ENCODE measurements at regions not wholly inside any gene's neighbourhood (a gene's known extent, or its start where the extent isn't known, plus 50 kb on each side); places are given as distances from the start of the nearest gene placed in this dataset.

GRCh38 chr4:106497271-106497670, 128.7 kb upstream of the GIMD1 start:
- Histone ChIP-seq H3K27me3 (no peaks in the 10 kb centered on the region), H3K9me3 (no peaks in the 10 kb centered on the region), H3K36me3 (no peaks in the 10 kb centered on the region), H3K4me3 (no peak overlapping the region), H3K27ac (no peak overlapping the region), H3K4me1 (no peaks in the 10 kb centered on the region)
- 42% methylated on average over 3 of the region's 3 CpGs for WGBS
- TF ChIP-seq POLR2AphosphoS5 (IDR thresholded peaks at IDR 0.05), result no peak
- no peak for TF ChIP-seq POLR2A (IDR thresholded peaks at IDR 0.05)
- no peak for TF ChIP-seq EP300 (IDR thresholded peaks at IDR 0.05)
- TF ChIP-seq CTCF (IDR thresholded peaks at IDR 0.05), result no peak
- no peak for DNase-seq (ENCODE audit: low spot score in 2 of 2)

GRCh38 chr4:106496061-106496460, 127.5 kb upstream of the GIMD1 start:
- no peak overlapping the region for H3K27ac ChIP-seq
- no peak for TF ChIP-seq EP300 (IDR thresholded peaks at IDR 0.05)
- TF ChIP-seq POLR2A (IDR thresholded peaks at IDR 0.05), result no peak
- TF ChIP-seq CTCF (IDR thresholded peaks at IDR 0.05), result no peak
- TF ChIP-seq POLR2AphosphoS5 (IDR thresholded peaks at IDR 0.05), result no peak
- H3K36me3 ChIP-seq, result no peaks in the 10 kb centered on the region
- no peak overlapping the region for H3K4me3 ChIP-seq
- H3K4me1 ChIP-seq, result no peaks in the 10 kb centered on the region
- no peaks in the 10 kb centered on the region for H3K27me3 ChIP-seq
- no peak for DNase-seq (ENCODE audit: low spot score in 2 of 2)
- H3K9me3 ChIP-seq, result no peaks in the 10 kb centered on the region

GRCh38 chr4:106495476-106495875, 126.9 kb upstream of the GIMD1 start:
- Histone ChIP-seq H3K9me3 (no peaks in the 10 kb centered on the region), H3K4me3 (no peak overlapping the region), H3K4me1 (no peaks in the 10 kb centered on the region), H3K27ac (no peak overlapping the region), H3K27me3 (no peaks in the 10 kb centered on the region), H3K36me3 (no peaks in the 10 kb centered on the region)
- TF ChIP-seq CTCF (IDR thresholded peaks at IDR 0.05) (no peak), POLR2AphosphoS5 (IDR thresholded peaks at IDR 0.05) (no peak), EP300 (IDR thresholded peaks at IDR 0.05) (no peak)
- no peak for DNase-seq (ENCODE audit: low spot score in 2 of 2)
- 61% methylated on average over 5 of the region's 5 CpGs for WGBS

- Histone ChIP-seq H3K4me3 (no peak overlapping the region), H3K9me3 (no peaks in the 10 kb centered on the region), H3K4me1 (no peaks in the 10 kb centered on the region), H3K27ac (no peak overlapping the region), H3K36me3 (no peaks in the 10 kb centered on the region), H3K27me3 (no peaks in the 10 kb centered on the region)
- no peak for DNase-seq (ENCODE audit: low spot score in 2 of 2)
- TF ChIP-seq EP300 (IDR thresholded peaks at IDR 0.05), result no peak
- TF ChIP-seq POLR2A (IDR thresholded peaks at IDR 0.05), result no peak
- no peak for TF ChIP-seq POLR2AphosphoS5 (IDR thresholded peaks at IDR 0.05)
- no peak for TF ChIP-seq CTCF (IDR thresholded peaks at IDR 0.05)
- WGBS, result 59% methylated on average over 1 of the region's 1 CpG
These were observed 125.5 kb upstream of the GIMD1 start for GRCh38 chr4:106494066-106494465.

- TF ChIP-seq CTCF (IDR thresholded peaks at IDR 0.05) (no peak), POLR2A (IDR thresholded peaks at IDR 0.05) (no peak), EP300 (IDR thresholded peaks at IDR 0.05) (no peak), POLR2AphosphoS5 (IDR thresholded peaks at IDR 0.05) (no peak)
- Histone ChIP-seq H3K4me1 (no peaks in the 10 kb centered on the region), H3K27me3 (no peaks in the 10 kb centered on the region), H3K4me3 (no peak overlapping the region), H3K27ac (no peak overlapping the region), H3K36me3 (no peaks in the 10 kb centered on the region), H3K9me3 (no peaks in the 10 kb centered on the region)
- no peak for DNase-seq (ENCODE audit: low spot score in 2 of 2)
These were observed 124.5 kb upstream of the GIMD1 start for GRCh38 chr4:106493086-106493485.

All from suprapubic skin (tissue), 4 donors.